ENCODE measurements at regions not wholly inside any gene's neighbourhood (a gene's known extent, or its start where the extent isn't known, plus 50 kb on each side); places are given as distances from the start of the nearest gene placed in this dataset.

DNA sequence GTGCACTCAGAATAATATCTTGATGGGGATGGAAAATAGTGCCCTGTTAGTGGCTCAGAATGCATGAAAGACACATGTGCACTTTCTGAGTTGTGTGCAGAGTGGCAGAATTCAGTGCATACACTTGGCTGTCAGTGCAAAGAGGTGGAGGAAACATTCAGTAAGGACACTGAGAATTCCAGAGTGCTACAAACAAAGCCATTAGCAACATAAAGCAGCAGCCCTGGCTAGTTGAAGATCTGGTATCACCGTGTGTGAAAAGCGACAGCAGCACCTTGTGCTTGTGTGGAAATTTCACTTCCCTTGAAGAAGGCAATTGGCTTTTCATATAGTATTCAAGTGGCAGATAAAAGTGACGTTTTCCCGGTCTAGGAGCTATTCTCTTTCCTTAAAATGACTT is 810.4 kb downstream of the TRIML1 start:
- Histone ChIP-seq H3K4me3 (no peak overlapping the region), H3K36me3 (no peaks in the 10 kb centered on the region), H3K9me3 (no peaks in the 10 kb centered on the region), H3K27me3 (no peaks in the 10 kb centered on the region), H3K4me1 (no peaks in the 10 kb centered on the region), H3K27ac (no peak overlapping the region)
- TF ChIP-seq POLR2A (IDR thresholded peaks at IDR 0.05): no peak
- TF ChIP-seq EP300 (IDR thresholded peaks at IDR 0.05): no peak
- TF ChIP-seq, protein P1, sequence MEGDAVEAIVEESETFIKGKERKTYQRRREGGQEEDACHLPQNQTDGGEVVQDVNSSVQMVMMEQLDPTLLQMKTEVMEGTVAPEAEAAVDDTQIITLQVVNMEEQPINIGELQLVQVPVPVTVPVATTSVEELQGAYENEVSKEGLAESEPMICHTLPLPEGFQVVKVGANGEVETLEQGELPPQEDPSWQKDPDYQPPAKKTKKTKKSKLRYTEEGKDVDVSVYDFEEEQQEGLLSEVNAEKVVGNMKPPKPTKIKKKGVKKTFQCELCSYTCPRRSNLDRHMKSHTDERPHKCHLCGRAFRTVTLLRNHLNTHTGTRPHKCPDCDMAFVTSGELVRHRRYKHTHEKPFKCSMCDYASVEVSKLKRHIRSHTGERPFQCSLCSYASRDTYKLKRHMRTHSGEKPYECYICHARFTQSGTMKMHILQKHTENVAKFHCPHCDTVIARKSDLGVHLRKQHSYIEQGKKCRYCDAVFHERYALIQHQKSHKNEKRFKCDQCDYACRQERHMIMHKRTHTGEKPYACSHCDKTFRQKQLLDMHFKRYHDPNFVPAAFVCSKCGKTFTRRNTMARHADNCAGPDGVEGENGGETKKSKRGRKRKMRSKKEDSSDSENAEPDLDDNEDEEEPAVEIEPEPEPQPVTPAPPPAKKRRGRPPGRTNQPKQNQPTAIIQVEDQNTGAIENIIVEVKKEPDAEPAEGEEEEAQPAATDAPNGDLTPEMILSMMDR (IDR thresholded peaks at IDR 0.05): no peak
- no peak for DNase-seq (ENCODE audit: low spot score in 2 of 2)
- 59 to 66% methylated on average over 4 of the region's 4 CpGs for WGBS, 2 donors

DNA sequence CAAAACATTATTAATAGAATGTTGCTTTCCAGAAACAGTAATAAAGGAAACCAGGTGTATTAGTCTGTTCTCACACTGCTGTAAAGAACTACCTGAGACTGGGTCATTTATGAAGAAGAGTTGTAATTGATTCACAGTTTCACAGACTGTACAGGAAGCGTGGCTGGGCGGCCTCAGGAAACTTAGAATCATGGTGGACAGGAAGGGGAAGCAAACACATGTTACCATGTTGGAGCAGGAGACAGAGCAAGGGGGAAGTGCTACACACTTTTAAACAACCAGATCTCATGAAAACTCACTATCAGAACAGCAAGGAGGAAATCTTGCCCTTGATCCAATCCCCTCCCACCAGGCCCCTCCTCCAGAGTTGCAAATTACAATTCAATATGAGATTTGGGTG is 815.8 kb downstream of the TRIML1 start:
- Histone ChIP-seq H3K9me3 (no peaks in the 10 kb centered on the region), H3K4me1 (no peaks in the 10 kb centered on the region), H3K36me3 (no peaks in the 10 kb centered on the region), H3K27ac (no peak overlapping the region), H3K4me3 (no peak overlapping the region), H3K27me3 (no peaks in the 10 kb centered on the region)
- TF ChIP-seq, protein P1 (IDR thresholded peaks at IDR 0.05): no peak
- TF ChIP-seq POLR2A (IDR thresholded peaks at IDR 0.05): no peak
- no peak for TF ChIP-seq EP300 (IDR thresholded peaks at IDR 0.05)
- 82 to 86% methylated on average over 2 of the region's 2 CpGs for WGBS, 2 donors
- DNase-seq (ENCODE audit: low spot score in 2 of 2): no peak

DNA sequence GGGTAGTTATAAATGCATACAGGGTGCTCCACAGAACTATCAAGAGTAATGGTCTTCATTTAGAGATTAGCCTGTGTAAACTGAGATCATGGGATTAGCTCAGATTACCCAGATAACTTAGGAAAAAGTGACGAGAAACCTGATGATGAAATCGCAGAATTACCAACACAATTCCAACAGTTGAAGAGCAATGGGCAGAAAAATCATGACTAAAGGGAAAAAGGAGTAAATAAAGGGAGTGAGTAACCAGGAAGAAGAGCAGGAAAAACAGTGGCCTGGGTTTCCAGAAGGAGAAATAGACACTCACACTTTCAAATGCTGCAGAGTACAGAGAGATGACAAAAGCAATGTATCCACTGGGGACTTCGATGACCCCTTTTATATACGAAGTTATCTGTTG is 817.3 kb downstream of the TRIML1 start:
- DNase-seq (ENCODE audit: low spot score in 2 of 2): no peak
- H3K36me3 ChIP-seq: no peaks in the 10 kb centered on the region
- WGBS, 2 donors: 83 to 89% methylated on average over 4 of the region's 4 CpGs
- no peaks in the 10 kb centered on the region for H3K9me3 ChIP-seq
- no peak overlapping the region for H3K4me3 ChIP-seq
- no peaks in the 10 kb centered on the region for H3K4me1 ChIP-seq
- no peak overlapping the region for H3K27ac ChIP-seq
- TF ChIP-seq EP300 (IDR thresholded peaks at IDR 0.05): no peak
- TF ChIP-seq POLR2A (IDR thresholded peaks at IDR 0.05): no peak
- TF ChIP-seq, protein P1 (IDR thresholded peaks at IDR 0.05): no peak
- no peaks in the 10 kb centered on the region for H3K27me3 ChIP-seq

DNA sequence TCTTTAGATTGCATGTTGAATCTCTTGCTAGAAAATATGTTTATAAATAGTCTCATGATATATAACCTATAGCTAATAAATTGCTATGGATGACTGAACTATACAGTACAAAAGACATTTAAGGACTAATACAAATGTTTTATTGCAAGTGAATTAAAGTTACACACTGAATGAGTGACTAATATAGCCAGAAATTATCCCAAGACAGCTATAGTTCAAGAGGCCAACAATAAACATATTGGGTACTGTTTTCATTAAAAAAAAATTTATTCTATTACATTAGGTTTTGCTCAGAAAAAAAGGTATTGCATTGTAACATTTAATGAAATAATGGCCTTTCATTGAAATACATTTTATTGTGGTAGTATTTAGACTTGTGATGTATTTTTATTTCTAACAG is 819.1 kb downstream of the TRIML1 start:
- no peaks in the 10 kb centered on the region for H3K4me1 ChIP-seq
- H3K9me3 ChIP-seq: no peaks in the 10 kb centered on the region
- H3K27me3 ChIP-seq: no peaks in the 10 kb centered on the region
- no peak overlapping the region for H3K4me3 ChIP-seq
- TF ChIP-seq POLR2A (IDR thresholded peaks at IDR 0.05): no peak
- TF ChIP-seq, protein P1 (IDR thresholded peaks at IDR 0.05): no peak
- TF ChIP-seq EP300 (IDR thresholded peaks at IDR 0.05): no peak
- no peak overlapping the region for H3K27ac ChIP-seq
- H3K36me3 ChIP-seq: no peaks in the 10 kb centered on the region
- DNase-seq (ENCODE audit: low spot score in 2 of 2): no peak

DNA sequence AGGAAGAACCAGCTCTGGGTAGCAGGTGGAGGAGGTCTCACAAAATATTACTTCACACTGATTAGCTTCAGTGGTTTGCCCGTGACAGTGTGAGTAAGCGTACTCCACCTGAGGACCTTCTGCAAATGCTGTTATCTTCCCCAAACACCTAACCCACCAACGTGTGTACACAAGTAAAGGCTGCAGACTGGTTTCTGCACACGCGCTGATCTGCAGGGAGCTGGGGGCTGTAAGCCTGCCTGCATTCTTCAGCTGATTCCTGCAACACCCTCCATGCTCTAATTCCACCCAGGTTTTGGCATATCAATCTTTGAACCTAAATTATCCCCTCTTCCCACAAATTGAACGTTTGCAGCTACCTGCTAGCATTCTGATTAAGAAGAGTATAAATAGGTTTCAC is 820.2 kb downstream of the TRIML1 start:
- DNase-seq (ENCODE audit: low spot score in 2 of 2): no peak
- Histone ChIP-seq H3K4me1 (no peaks in the 10 kb centered on the region), H3K9me3 (no peaks in the 10 kb centered on the region), H3K27ac (no peak overlapping the region), H3K4me3 (no peak overlapping the region), H3K27me3 (no peaks in the 10 kb centered on the region), H3K36me3 (no peaks in the 10 kb centered on the region)
- TF ChIP-seq, protein P1 (IDR thresholded peaks at IDR 0.05): no peak
- TF ChIP-seq EP300 (IDR thresholded peaks at IDR 0.05) (no peak), POLR2A (IDR thresholded peaks at IDR 0.05) (no peak)
- WGBS, 2 donors: 75 to 85% methylated on average over 6 of the region's 6 CpGs
